ENCODE measurements at regions not wholly inside any gene's neighbourhood (a gene's known extent, or its start where the extent isn't known, plus 50 kb on each side); places are given as distances from the start of the nearest gene placed in this dataset.

- TF ChIP-seq CTCF (IDR thresholded peaks at IDR 0.05; ENCODE audit: poor library complexity) (no peak), EZH2 (IDR thresholded peaks at IDR 0.05; ENCODE audit: borderline replicate concordance) (no peak), EZH2phosphoT487 (IDR thresholded peaks at IDR 0.05; ENCODE audit: low read depth, severe bottlenecking, unreplicated experiment) (no peak)
Observed at GRCh38 chr13:42474954-42475353, 99.0 kb upstream of the TNFSF11 start.

Data from hepatocyte (in vitro differentiated cells).